SU-DHL-6 (cell line): ENCODE measurements at regions not wholly inside any gene's neighbourhood (a gene's known extent, or its start where the extent isn't known, plus 50 kb on each side); places are given as distances from the start of the nearest gene placed in this dataset.

Source experiments
- H2AFZ ChIP-seq: fragments of 200-600 bp; sonication (generic); 2 replicates; pipeline ENCODE4 v1.6.1; 2014; ENCODE audit warnings: low read depth, mild to moderate bottlenecking, moderate library complexity, mixed read lengths, antibody characterized with exemption, low read length; ENCODE audit not compliant: severe bottlenecking
- H3F3A ChIP-seq: fragments of 200-600 bp; shearing (Covaris generic); 2 replicates; pipeline ENCODE4 v1.6.0; 2016; ENCODE audit warnings: antibody characterized with exemption, mild to moderate bottlenecking; ENCODE audit not compliant: insufficient read depth
- H3K27ac ChIP-seq: fragments of 200-600 bp; sonication (generic); 2 replicates; pipeline ENCODE4 v1.5.1; 2016; ENCODE audit warnings: low read depth, mild to moderate bottlenecking, low read length, moderate library complexity, mixed read lengths
- H3K27me3 ChIP-seq: fragments of 200-600 bp; sonication (generic), shearing (Covaris generic); 2 replicates; pipeline ENCODE4 v1.6.0; 2014; ENCODE audit warnings: mild to moderate bottlenecking, low read length
- H3K36me3 ChIP-seq: fragments of 200-600 bp; sonication (generic); 2 replicates; pipeline ENCODE4 v1.6.1; 2014; ENCODE audit warnings: mild to moderate bottlenecking, low read length, mixed read lengths
- H3K4me2 ChIP-seq: fragments of 300-600, 200-600 bp; shearing (Covaris generic), sonication (generic); 2 replicates; pipeline ENCODE4 v1.6.0; 2014; ENCODE audit warnings: low read length, low read depth, mild to moderate bottlenecking; ENCODE audit not compliant: poor library complexity, severe bottlenecking
- H3K4me3 ChIP-seq: fragments of 200-600 bp; sonication (generic); 2 replicates; pipeline ENCODE4 v1.5.1; 2014; ENCODE audit warnings: antibody characterized with exemption, low read length, mild to moderate bottlenecking, mixed read lengths; ENCODE audit not compliant: insufficient read depth, poor library complexity, severe bottlenecking
- H3K79me2 ChIP-seq: fragments of 200-600 bp; sonication (generic); 2 replicates; pipeline ENCODE4 v1.6.1; 2014; ENCODE audit warnings: mild to moderate bottlenecking, low read length, moderate library complexity; ENCODE audit not compliant: insufficient read depth
- H3K9ac ChIP-seq: fragments of 200-600 bp; sonication (generic); 2 replicates; pipeline ENCODE4 v1.7.0; 2014; ENCODE audit warnings: mild to moderate bottlenecking, low read length
- H3K9me2 ChIP-seq: fragments of 200-600 bp; sonication (generic); replicated peaks from 2 replicates; pipeline ENCODE4 v1.6.1; 2014; ENCODE audit warnings: low read length; ENCODE audit not compliant: insufficient read depth
- H3K9me3 ChIP-seq: fragments of 200-600 bp; sonication (generic); 2 replicates; pipeline ENCODE4 v1.6.1; 2014; ENCODE audit warnings: low read length, mixed read lengths; ENCODE audit not compliant: insufficient read depth
- H4K20me1 ChIP-seq: fragments of 200-600 bp; sonication (generic); 2 replicates; pipeline ENCODE4 v1.6.1; 2014; ENCODE audit warnings: low read depth, mild to moderate bottlenecking, antibody characterized with exemption, low read length, moderate library complexity, mixed read lengths
- CTCF ChIP-seq: fragments of 200-600 bp; sonication (generic); IDR thresholded peaks from one replicate; pipeline ENCODE4 v1.5.1; 2017; ENCODE audit warnings: antibody characterized with exemption, mild to moderate bottlenecking, low read length, moderate library complexity; ENCODE audit not compliant: insufficient read depth, poor library complexity, severe bottlenecking
- EZH2phosphoT487 ChIP-seq: fragments of 200-600 bp; sonication (generic), shearing (Covaris generic); conservative IDR thresholded peaks from 2 replicates; pipeline ENCODE4 v1.6.1; 2018; ENCODE audit warnings: mild to moderate bottlenecking, antibody characterized with exemption, low read length, moderate library complexity, mixed read lengths

- H3K36me3 ChIP-seq: no peaks in the 10 kb centered on the region
- H3K4me3 ChIP-seq: no peak overlapping the region
- H3K4me2 ChIP-seq: no peak overlapping the region
- H4K20me1 ChIP-seq: no peaks in the 10 kb centered on the region
- H3K27ac ChIP-seq: no peak overlapping the region
- TF ChIP-seq EZH2phosphoT487 (no peak), CTCF (no peak)
- H3K9me2 ChIP-seq: no peaks in the 10 kb centered on the region
- no peaks in the 10 kb centered on the region for H3K9me3 ChIP-seq
- H3K79me2 ChIP-seq: no peaks in the 10 kb centered on the region
- no peaks in the 10 kb centered on the region for H3K27me3 ChIP-seq
- H2AFZ ChIP-seq: no peak overlapping the region
- H3F3A ChIP-seq: no peaks in the 10 kb centered on the region
- H3K9ac ChIP-seq: no peak overlapping the region
Observed at GRCh38 chr13:103730407-103730806, 664.2 kb upstream of the SLC10A2 start.

GRCh38 chr13:103726808-103727207 is 660.6 kb upstream of the SLC10A2 start:
- no peak overlapping the region for H3K4me3 ChIP-seq
- H3K4me2 ChIP-seq: no peak overlapping the region
- H3K9ac ChIP-seq: no peak overlapping the region
- H3K36me3 ChIP-seq: no peaks in the 10 kb centered on the region
- no peak overlapping the region for H3K27ac ChIP-seq
- TF ChIP-seq EZH2phosphoT487 (no peak), CTCF (no peak)
- no peaks in the 10 kb centered on the region for H4K20me1 ChIP-seq
- H3K9me3 ChIP-seq: no peaks in the 10 kb centered on the region
- no peaks in the 10 kb centered on the region for H3K27me3 ChIP-seq
- no peaks in the 10 kb centered on the region for H3K79me2 ChIP-seq
- no peaks in the 10 kb centered on the region for H3K9me2 ChIP-seq
- no peaks in the 10 kb centered on the region for H3F3A ChIP-seq
- no peak overlapping the region for H2AFZ ChIP-seq

GRCh38 chr13:103716718-103717117 is 650.5 kb upstream of the SLC10A2 start:
- H3F3A ChIP-seq: no peaks in the 10 kb centered on the region
- H4K20me1 ChIP-seq: no peaks in the 10 kb centered on the region
- H3K9me3 ChIP-seq: no peaks in the 10 kb centered on the region
- H3K79me2 ChIP-seq: no peaks in the 10 kb centered on the region
- H3K9ac ChIP-seq: no peak overlapping the region
- TF ChIP-seq EZH2phosphoT487 (no peak), CTCF (no peak)
- H3K9me2 ChIP-seq: no peaks in the 10 kb centered on the region
- no peak overlapping the region for H3K4me2 ChIP-seq
- H3K36me3 ChIP-seq: no peaks in the 10 kb centered on the region
- no peak overlapping the region for H3K4me3 ChIP-seq
- no peak overlapping the region for H2AFZ ChIP-seq
- H3K27ac ChIP-seq: no peak overlapping the region
- H3K27me3 ChIP-seq: no peaks in the 10 kb centered on the region

GRCh38 chr13:103715335-103715734 is 649.1 kb upstream of the SLC10A2 start:
- no peak overlapping the region for H2AFZ ChIP-seq
- no peaks in the 10 kb centered on the region for H3K9me3 ChIP-seq
- no peaks in the 10 kb centered on the region for H3K79me2 ChIP-seq
- no peaks in the 10 kb centered on the region for H3K36me3 ChIP-seq
- H3K9ac ChIP-seq: no peak overlapping the region
- H4K20me1 ChIP-seq: no peaks in the 10 kb centered on the region
- H3K27ac ChIP-seq: no peak overlapping the region
- H3F3A ChIP-seq: no peaks in the 10 kb centered on the region
- no peak overlapping the region for H3K4me2 ChIP-seq
- no peaks in the 10 kb centered on the region for H3K9me2 ChIP-seq
- H3K4me3 ChIP-seq: no peak overlapping the region
- TF ChIP-seq EZH2phosphoT487 (no peak), CTCF (no peak)
- no peaks in the 10 kb centered on the region for H3K27me3 ChIP-seq
